ENCODE measurements at regions not wholly inside any gene's neighbourhood (a gene's known extent, or its start where the extent isn't known, plus 50 kb on each side); places are given as distances from the start of the nearest gene placed in this dataset.

GRCh38 chr7:115499956-115500355, 530.6 kb downstream of the TFEC start:
- no peaks in the 10 kb centered on the region; a peak in 1 of 8 replicates for H3K36me3 ChIP-seq (ENCODE audit: control insufficient read depth in 2 of 4, insufficient read depth in 4 of 4, low read length in 3 of 4)
- H4K20me1 ChIP-seq (replicated peaks in 1 of 2; ENCODE audit: control insufficient read depth in 1 of 2, insufficient read depth in 2 of 2, low read length in 2 of 2), result no peaks in the 10 kb centered on the region
- DNase-seq (ENCODE audit: low read depth in 1 of 2, low spot score in 2 of 2) (no peak), FAIRE-seq (no peak)
- no peak overlapping the region for H3K23ac ChIP-seq (ENCODE audit: insufficient read length)
- no peaks in the 10 kb centered on the region for H3K27me3 ChIP-seq (replicated peaks in 1 of 4; ENCODE audit: control insufficient read depth in 3 of 4, extremely low read depth in 1 of 4, insufficient read depth in 3 of 4, low read length in 3 of 4)
- no peak overlapping the region for H3K56ac ChIP-seq (replicated peaks; ENCODE audit: insufficient read length, low read depth, low read length)
- H3K79me1 ChIP-seq (ENCODE audit: low read depth, low read length), result no peaks in the 10 kb centered on the region
- no peaks in the 10 kb centered on the region for H3K79me2 ChIP-seq (ENCODE audit: control insufficient read depth in 1 of 2, insufficient read depth in 2 of 2, low read length in 2 of 2)
- no peak overlapping the region for H4K5ac ChIP-seq (ENCODE audit: insufficient read length, low read depth, low read length)
- WGBS, 2 experiments (ENCODE audit: extremely low coverage in 1 of 2, insufficient coverage in 1 of 2, insufficient read length in 1 of 2, insufficient replicate concordance in 2 of 2, low coverage in 1 of 2, low lambda C conversion rate in 2 of 2, missing lambda C conversion rate in 1 of 2), result 83% methylated on average over 3 of the region's 3 CpGs; no CpG with 5 or more reads in 1 of the 2 experiments
- H3K4ac ChIP-seq (replicated peaks; ENCODE audit: insufficient read length, low read depth, low read length), result no peak overlapping the region
- H3K14ac ChIP-seq (ENCODE audit: insufficient read length), result no peak overlapping the region
- H2BK5ac ChIP-seq (ENCODE audit: low read depth, low read length), result no peak overlapping the region
- no peak overlapping the region for H2AFZ ChIP-seq (ENCODE audit: low read length)
- no peak overlapping the region for H4K8ac ChIP-seq (ENCODE audit: extremely low read depth, insufficient read depth, low read length)
- H2BK20ac ChIP-seq (ENCODE audit: low read length), result no peak overlapping the region
- H3K27ac ChIP-seq (ENCODE audit: low read depth, low read length), result no peak overlapping the region
- no peak overlapping the region for H3K18ac ChIP-seq (ENCODE audit: extremely low read depth, low read length)
- H3K9me3 ChIP-seq (ENCODE audit: insufficient read depth in 2 of 2, low read depth in 1 of 2, low read length in 1 of 2), result peaks cover 2 to 4% of the 10 kb centered on the region in 2 experiments; a peak in 1 of 4 replicates
- H3K23me2 ChIP-seq (ENCODE audit: low read depth, low read length), result no peaks in the 10 kb centered on the region
- H3K4me3 ChIP-seq (ENCODE audit: extremely low read depth in 1 of 4, insufficient read depth in 2 of 4, low read depth in 3 of 4, low read length in 4 of 4), result no peak overlapping the region
- H4K91ac ChIP-seq (replicated peaks; ENCODE audit: insufficient read length, low read length), result no peak overlapping the region
- ChIA-PET CTCF (ENCODE audit: partially characterized antibody) (interaction anchor here (0.7 to 1.1 kb wide), 3 partner anchors 24 to 351 kb away, joined by 3 to 4 read pairs (median 3); no protein-coding TSS in a partner anchor), POLR2A (ENCODE audit: partially characterized antibody) (no interaction called here)
- H2BK12ac ChIP-seq (ENCODE audit: low read depth, low read length), result no peak overlapping the region
- no peak overlapping the region for H2BK15ac ChIP-seq (ENCODE audit: low read length)
- H3K9ac ChIP-seq (replicated peaks in 1 of 4; ENCODE audit: extremely low read depth in 1 of 4, low read depth in 3 of 4, low read length in 3 of 4), result no peak overlapping the region
- H2BK120ac ChIP-seq (replicated peaks; ENCODE audit: low read depth, low read length), result no peak overlapping the region
- H2AK5ac ChIP-seq (ENCODE audit: low read depth, low read length), result no peak overlapping the region
- no peak overlapping the region for H3K4me2 ChIP-seq (ENCODE audit: insufficient read depth in 1 of 2, low read depth in 2 of 2, low read length in 2 of 2)
- H3K4me1 ChIP-seq (replicated peaks in 1 of 4; ENCODE audit: control insufficient read depth in 3 of 4, insufficient read depth in 4 of 4, low read length in 3 of 4), result no peaks in the 10 kb centered on the region; a peak in 1 of 7 replicates
- TF ChIP-seq ATF2 (IDR thresholded peaks at IDR 0.05; ENCODE audit: low read length) (no peak), POLR2AphosphoS5 (IDR thresholded peaks at IDR 0.05; ENCODE audit: low read depth, low read length) (no peak), SUZ12 (IDR thresholded peaks at IDR 0.05; ENCODE audit: low read length) (no peak), SP1 (IDR thresholded peaks at IDR 0.05; ENCODE audit: low read depth, low read length) (no peak), RBBP5 (IDR thresholded peaks at IDR 0.05; ENCODE audit: borderline replicate concordance, low read depth, low read length) (no peak), TAF1 (IDR thresholded peaks at IDR 0.05; ENCODE audit: low read depth, low read length) (no peak), YY1 (IDR thresholded peaks at IDR 0.05; ENCODE audit: low read depth, low read length) (no peak), BACH1 (IDR thresholded peaks at IDR 0.05; ENCODE audit: low read length) (no peak), FOSL1 (IDR thresholded peaks at IDR 0.05; ENCODE audit: insufficient read depth, low read depth, low read length) (no peak), TEAD4 (IDR thresholded peaks at IDR 0.05; ENCODE audit: low read depth, low read length) (no peak), POU5F1 (IDR thresholded peaks at IDR 0.05; ENCODE audit: low read depth, low read length) (no peak), POLR2A (IDR thresholded peaks at IDR 0.05; ENCODE audit: control extremely low read depth in 1 of 2, low read depth in 2 of 2, low read length in 2 of 2) (no peak), GTF2F1 (IDR thresholded peaks at IDR 0.05; ENCODE audit: borderline replicate concordance, low read depth, low read length) (no peak), NANOG (IDR thresholded peaks at IDR 0.05; ENCODE audit: insufficient read depth, low read depth, low read length, poor library complexity, severe bottlenecking) (no peak), CBX8 (IDR thresholded peaks at IDR 0.05; ENCODE audit: borderline replicate concordance, low read depth, low read length) (no peak)
